ENCODE measurements at regions not wholly inside any gene's neighbourhood (a gene's known extent, or its start where the extent isn't known, plus 50 kb on each side); places are given as distances from the start of the nearest gene placed in this dataset.

GRCh38 chr15:95105229-95105628 is 873.9 kb downstream of the MCTP2 start:
- H3K9me3 ChIP-seq (ENCODE audit: insufficient read depth in 2 of 2, low read depth in 1 of 2, low read length in 1 of 2) = no peaks in the 10 kb centered on the region
- H3K36me3 ChIP-seq (ENCODE audit: control insufficient read depth in 2 of 4, insufficient read depth in 4 of 4, low read length in 3 of 4) = no peaks in the 10 kb centered on the region
- no peak overlapping the region for H2BK5ac ChIP-seq (ENCODE audit: low read depth, low read length)
- H3K79me1 ChIP-seq (ENCODE audit: low read depth, low read length) = no peaks in the 10 kb centered on the region
- H4K5ac ChIP-seq (ENCODE audit: insufficient read length, low read depth, low read length) = no peak overlapping the region
- no peak overlapping the region for H3K4me2 ChIP-seq (ENCODE audit: insufficient read depth in 1 of 2, low read depth in 2 of 2, low read length in 2 of 2)
- H3K56ac ChIP-seq (replicated peaks; ENCODE audit: insufficient read length, low read depth, low read length) = no peak overlapping the region
- H3K27me3 ChIP-seq (replicated peaks in 1 of 4; ENCODE audit: control insufficient read depth in 3 of 4, extremely low read depth in 1 of 4, insufficient read depth in 3 of 4, low read length in 3 of 4) = no peaks in the 10 kb centered on the region
- FAIRE-seq = no peak
- no peak overlapping the region for H2AK5ac ChIP-seq (ENCODE audit: low read depth, low read length)
- H3K9ac ChIP-seq (replicated peaks in 1 of 4; ENCODE audit: extremely low read depth in 1 of 4, low read depth in 3 of 4, low read length in 3 of 4) = no peak overlapping the region
- no peak overlapping the region for H2BK120ac ChIP-seq (replicated peaks; ENCODE audit: low read depth, low read length)
- no peaks in the 10 kb centered on the region for H3K23me2 ChIP-seq (ENCODE audit: low read depth, low read length)
- no peak overlapping the region for H2BK15ac ChIP-seq (ENCODE audit: low read length)
- no peak overlapping the region for H3K18ac ChIP-seq (ENCODE audit: extremely low read depth, low read length)
- H3K4ac ChIP-seq (replicated peaks; ENCODE audit: insufficient read length, low read depth, low read length) = no peak overlapping the region
- no peak overlapping the region for H3K14ac ChIP-seq (ENCODE audit: insufficient read length)
- WGBS, 2 experiments (ENCODE audit: extremely low coverage in 1 of 2, insufficient coverage in 1 of 2, insufficient read length in 1 of 2, insufficient replicate concordance in 2 of 2, low coverage in 1 of 2, low lambda C conversion rate in 2 of 2, missing lambda C conversion rate in 1 of 2) = 100% methylated on average over 2 of the region's 2 CpGs; no CpG with 5 or more reads in 1 of the 2 experiments
- no peak overlapping the region for H2BK12ac ChIP-seq (ENCODE audit: low read depth, low read length)
- H3K27ac ChIP-seq (ENCODE audit: low read depth, low read length) = no peak overlapping the region
- no peak overlapping the region for H3K23ac ChIP-seq (ENCODE audit: insufficient read length)
- no peaks in the 10 kb centered on the region for H3K79me2 ChIP-seq (ENCODE audit: control insufficient read depth in 1 of 2, insufficient read depth in 2 of 2, low read length in 2 of 2)
- no peak for DNase-seq (ENCODE audit: low read depth in 1 of 2, low spot score in 2 of 2)
- ChIA-PET CTCF (ENCODE audit: partially characterized antibody) (no interaction called here), POLR2A (ENCODE audit: partially characterized antibody) (no interaction called here)
- no peak overlapping the region for H3K4me3 ChIP-seq (ENCODE audit: extremely low read depth in 1 of 4, insufficient read depth in 2 of 4, low read depth in 3 of 4, low read length in 4 of 4)
- no peaks in the 10 kb centered on the region for H3K4me1 ChIP-seq (replicated peaks in 1 of 4; ENCODE audit: control insufficient read depth in 3 of 4, insufficient read depth in 4 of 4, low read length in 3 of 4)
- H2BK20ac ChIP-seq (ENCODE audit: low read length) = no peak overlapping the region
- no peak overlapping the region for H2AFZ ChIP-seq (ENCODE audit: low read length)
- H4K91ac ChIP-seq (replicated peaks; ENCODE audit: insufficient read length, low read length) = no peak overlapping the region
- no peaks in the 10 kb centered on the region for H4K20me1 ChIP-seq (replicated peaks in 1 of 2; ENCODE audit: control insufficient read depth in 1 of 2, insufficient read depth in 2 of 2, low read length in 2 of 2)
- no peak overlapping the region for H4K8ac ChIP-seq (ENCODE audit: extremely low read depth, insufficient read depth, low read length)
- TF ChIP-seq NANOG (IDR thresholded peaks at IDR 0.05; ENCODE audit: insufficient read depth, low read depth, low read length, poor library complexity, severe bottlenecking) (no peak), SRF (IDR thresholded peaks at IDR 0.05; ENCODE audit: low read depth, low read length) (no peak), SAP30 (IDR thresholded peaks at IDR 0.05; ENCODE audit: insufficient read depth, insufficient replicate concordance, low read length) (no peak), USF2 (IDR thresholded peaks at IDR 0.05; ENCODE audit: low read length) (no peak), HDAC6 (IDR thresholded peaks at IDR 0.05; ENCODE audit: low read depth, low read length) (no peak), RAD21 (IDR thresholded peaks at IDR 0.05 in 1 of 2, conservative IDR thresholded peaks at IDR 0.05 in 1 of 2; ENCODE audit: low read depth in 2 of 2, low read length in 2 of 2) (no peak), E2F6 (IDR thresholded peaks at IDR 0.05) (no peak), TEAD4 (IDR thresholded peaks at IDR 0.05; ENCODE audit: low read depth, low read length) (no peak), TAF1 (IDR thresholded peaks at IDR 0.05; ENCODE audit: low read depth, low read length) (no peak), EZH2 (IDR thresholded peaks at IDR 0.05; ENCODE audit: low read depth, low read length, severe bottlenecking) (no peak), CHD1 (IDR thresholded peaks at IDR 0.05; ENCODE audit: low read depth, low read length) (no peak)

Measured in H1 (cell line).